ENCODE measurements at regions not wholly inside any gene's neighbourhood (a gene's known extent, or its start where the extent isn't known, plus 50 kb on each side); places are given as distances from the start of the nearest gene placed in this dataset.

DNA sequence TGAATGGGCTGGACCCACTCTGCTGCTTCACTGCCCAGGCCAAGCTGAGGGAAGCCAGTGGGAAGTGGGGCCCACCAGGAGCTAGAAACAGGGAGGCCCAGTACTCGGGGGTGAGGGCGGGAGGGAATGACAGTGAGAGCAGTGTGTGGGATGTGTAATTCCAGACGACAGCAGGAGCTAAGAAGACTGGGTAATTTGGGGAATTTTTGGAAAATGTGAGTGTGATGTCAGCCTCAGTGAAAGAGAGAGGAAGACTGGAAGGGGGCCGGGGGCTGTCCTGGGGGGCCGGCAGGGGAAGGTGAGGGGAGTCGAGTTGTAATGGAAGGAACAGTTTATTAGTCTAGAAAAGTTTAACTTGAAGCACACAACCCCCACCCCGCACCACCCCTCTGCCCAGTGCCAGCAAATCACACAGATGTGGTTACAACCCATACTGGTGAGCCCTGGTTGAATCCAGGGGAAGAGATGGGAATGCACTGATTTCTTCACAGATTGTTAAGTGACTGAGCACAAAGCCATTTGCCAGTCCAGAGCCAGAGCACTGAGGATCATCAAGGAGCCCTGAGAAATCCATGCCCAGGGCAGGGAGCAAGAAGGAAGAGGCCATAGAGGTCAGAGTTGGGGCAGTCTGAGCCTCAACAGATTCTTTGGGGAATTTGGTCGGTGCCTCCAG, 76.7 kb upstream of the PKDCC start:
- DNase-seq = no peak

DNA sequence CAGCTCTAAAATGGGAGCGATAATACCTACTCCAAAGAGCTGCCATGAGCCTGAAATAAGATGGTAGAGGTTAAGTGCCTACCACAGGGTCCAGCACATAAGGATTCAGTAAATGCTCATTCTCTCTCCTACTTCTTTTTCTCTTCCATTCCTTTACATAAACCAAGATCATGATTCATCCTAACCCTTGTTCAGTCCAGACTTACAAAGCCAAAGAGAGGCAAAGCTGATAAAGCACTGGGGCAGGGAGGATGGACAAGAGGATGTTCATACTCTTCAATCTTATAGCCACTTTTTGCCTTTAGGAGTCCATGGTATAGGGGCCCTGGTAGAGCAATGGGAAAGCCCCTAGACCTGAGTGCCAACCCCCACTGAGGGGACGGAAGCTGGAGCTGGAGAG, 75.6 kb upstream of the PKDCC start:
- no peak for DNase-seq

DNA sequence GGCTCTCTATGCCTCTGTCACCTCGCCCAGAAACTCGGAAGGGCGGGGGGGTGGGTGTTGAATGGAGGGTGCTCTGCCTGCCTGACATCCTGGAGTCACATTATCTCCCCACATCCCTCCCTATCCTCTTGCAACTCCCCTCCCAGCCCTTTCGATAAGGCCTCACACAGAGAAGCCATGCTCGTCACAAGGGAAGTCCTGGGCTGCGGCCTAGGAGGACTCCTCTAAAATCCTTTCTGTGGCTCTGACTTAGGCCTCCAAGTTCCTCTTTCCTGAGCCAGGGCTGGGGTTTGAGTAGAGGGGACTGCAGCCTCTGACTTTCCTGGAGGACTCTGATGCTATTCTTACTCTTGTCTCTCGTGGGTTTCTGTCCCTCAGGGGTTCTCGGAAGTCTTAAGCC, 75.0 kb upstream of the PKDCC start:
- DNase-seq = no peak

DNA sequence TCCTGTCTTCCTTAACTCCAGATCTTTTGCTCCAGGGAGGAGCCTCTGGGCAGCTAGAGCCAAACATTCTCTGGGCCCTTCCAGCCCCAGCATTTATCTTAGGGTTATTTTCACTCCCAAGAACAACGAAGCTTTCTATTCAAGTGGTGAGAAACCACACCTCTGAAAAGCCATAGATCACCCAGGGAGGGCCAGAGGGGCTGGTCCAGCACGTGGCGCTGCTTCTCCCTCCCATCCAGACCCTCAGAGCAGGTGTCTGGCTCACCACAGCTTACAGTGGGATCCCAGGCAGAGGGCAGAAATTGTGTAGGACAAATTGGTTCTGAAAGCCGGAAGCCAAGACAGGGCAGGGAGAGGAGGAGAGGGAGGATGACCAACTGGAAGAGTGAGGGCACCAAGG, 74.0 kb upstream of the PKDCC start:
- DNase-seq = no peak

DNA sequence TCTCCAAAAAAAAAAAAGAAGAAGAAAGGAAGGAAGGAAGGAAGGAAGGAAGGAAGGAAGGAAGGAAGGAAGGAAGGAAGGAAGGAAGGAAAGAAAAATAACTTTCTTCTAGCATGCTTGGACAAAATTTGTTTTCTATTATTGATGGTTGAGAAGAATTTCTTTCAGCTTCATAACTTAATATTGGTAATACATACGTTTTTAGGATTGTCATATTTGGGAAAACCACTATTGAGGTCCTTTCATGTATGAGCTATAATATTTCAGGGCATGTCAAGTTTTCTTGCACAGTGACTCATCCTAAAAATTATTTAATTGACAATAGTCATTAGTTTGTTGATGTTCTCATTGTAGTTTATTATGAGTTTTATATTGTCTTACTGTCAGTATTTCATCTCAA, 66.4 kb upstream of the PKDCC start:
- no peak for DNase-seq

- no peak for DNase-seq
Measured at GRCh38 chr2:41985573-41986095, 62.2 kb upstream of the PKDCC start.

DNA sequence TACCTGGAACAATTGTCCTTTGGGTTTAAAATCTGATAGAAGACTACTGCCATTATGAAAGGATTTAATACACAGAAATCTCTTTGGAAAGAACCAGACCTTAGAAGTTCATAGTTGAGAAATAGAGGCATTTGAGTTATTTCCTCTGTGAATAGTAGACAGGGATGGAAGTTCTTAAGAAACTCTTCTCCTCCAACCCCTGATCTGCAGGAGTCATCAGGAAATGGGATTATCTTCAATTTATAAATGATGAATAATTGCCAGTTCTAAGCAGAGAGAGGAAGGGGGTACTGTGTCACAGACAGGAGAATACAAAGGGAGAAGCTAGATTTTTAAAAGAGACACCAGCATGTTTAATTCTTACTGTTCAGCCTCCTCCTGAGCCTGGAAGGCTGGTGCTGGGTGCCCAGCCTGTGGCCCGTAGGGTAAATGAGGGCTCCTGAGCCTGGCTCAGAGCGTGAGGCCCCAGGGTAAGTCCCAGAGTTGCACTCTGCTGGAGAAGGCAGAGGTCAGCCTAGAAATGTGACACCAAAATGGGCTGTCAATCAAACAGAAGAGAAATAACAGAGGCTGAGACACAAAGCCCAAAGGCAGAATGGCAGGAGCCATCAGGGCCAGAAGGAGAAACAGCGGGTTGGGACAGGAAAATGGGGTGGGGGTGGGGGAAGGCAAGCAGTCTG, 58.2 kb upstream of the PKDCC start:
- no peak for DNase-seq

- DNase-seq = no peak
Measured at GRCh38 chr2:41990245-41990644, 57.6 kb upstream of the PKDCC start.

- DNase-seq = no peak
Measured at GRCh38 chr2:41990688-41991087, 57.1 kb upstream of the PKDCC start.

DNA sequence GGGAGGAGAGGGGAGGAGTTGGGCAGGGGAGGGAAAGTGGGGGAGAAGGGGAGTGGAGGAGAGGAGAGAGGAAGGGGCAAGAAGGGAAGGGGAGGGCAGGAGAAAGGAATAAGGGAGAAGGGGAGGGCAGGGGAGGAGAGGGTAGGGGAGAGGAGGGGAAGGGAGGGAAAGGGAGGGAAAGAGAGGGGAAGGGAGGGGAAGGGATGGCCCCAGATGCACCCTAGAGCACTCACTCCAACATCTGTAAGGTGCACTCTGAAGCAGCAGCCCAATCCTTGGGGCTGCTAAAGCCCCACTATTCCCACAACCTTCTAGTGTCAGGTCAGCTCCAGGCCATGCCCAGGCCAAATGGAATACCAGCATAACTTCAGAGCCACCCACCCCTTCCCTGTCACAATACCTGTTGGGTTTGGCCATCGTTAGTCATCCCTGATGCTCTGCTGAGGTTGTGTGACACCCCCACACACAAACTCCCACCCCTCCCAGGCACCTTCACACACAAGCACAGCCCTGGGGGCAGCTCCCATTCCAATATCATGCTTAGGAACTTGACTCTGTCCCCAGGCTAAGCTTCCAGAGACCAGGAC, 55.7 kb upstream of the PKDCC start:
- DNase-seq = no peak

DNA sequence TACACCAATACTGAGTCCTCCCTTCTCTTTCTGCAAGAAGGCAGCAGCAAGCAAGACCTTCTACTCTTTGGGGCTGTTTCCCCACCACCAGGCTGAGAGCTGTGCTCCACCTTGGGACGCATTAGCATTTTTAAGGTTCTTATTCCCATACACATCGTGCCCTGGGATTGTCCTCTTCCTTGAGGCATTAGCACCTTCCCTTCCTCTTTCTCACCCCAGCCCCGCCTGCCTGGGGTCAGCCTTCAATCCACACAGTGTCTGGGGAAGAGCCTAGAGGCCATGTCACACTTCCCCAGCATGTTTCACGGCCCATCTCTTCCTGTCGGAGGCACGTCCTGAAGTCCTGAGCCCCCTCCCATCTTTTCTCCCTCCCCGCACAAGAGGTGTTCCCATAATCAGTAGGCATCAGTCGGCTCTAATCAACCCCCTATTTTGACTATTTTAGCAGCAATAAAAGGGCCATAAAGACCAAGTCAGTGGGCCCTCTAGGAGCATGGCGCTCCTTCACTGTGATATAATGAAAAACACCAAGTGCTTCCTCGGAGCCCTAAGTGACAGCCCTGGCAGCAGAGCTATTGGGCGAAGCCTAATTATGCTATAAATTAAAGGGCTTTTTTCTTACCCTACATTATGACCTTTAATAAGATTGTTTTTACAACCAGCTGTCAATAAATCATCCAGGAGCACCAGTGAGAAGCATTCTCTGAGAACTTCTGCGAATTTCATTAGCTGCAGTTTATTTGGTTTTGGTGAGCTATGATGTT, 55.0 kb upstream of the PKDCC start:
- no peak for DNase-seq

GRCh38 chr2:41993435-41993925, 54.3 kb upstream of the PKDCC start:
- no peak for DNase-seq

DNA sequence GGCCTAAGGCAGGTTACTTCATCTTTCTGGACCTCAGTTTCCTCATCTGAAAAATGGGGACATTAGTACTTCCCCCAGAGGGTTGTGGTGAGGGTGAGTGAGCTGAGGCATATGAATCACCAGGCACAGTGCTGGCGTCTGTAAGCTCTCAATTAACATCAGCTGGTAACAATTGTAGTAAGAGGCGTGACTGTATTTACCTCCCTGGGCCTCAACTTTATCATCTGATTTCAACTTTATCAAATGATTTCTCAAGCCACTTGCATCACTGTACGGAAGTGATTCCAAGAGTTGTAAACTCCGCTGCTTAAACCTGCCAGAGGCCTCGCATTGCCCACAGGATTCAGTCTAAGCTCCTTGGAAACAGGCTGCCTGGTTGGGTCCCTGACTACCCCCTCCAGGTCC, 53.6 kb upstream of the PKDCC start:
- DNase-seq = no peak

DNA sequence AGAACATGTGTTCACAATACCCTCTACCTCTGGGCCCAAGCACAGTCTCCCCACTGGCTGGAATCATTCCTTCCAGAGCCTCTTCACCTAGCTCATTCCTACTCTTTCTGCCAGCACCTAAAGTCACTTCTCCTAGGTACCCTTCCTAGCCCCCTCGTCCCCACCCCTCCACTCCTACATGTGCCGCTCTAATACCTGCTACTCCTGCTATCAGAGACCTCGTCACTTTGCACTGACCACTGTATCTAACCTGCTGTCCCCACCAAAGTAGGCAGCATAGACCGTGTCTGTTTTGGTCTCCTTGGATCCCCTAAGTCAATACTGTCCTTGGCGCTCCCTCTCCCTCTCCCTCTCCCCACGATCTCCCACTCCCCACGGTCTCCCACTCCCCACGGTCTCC, 53.2 kb upstream of the PKDCC start:
- DNase-seq = no peak

DNA sequence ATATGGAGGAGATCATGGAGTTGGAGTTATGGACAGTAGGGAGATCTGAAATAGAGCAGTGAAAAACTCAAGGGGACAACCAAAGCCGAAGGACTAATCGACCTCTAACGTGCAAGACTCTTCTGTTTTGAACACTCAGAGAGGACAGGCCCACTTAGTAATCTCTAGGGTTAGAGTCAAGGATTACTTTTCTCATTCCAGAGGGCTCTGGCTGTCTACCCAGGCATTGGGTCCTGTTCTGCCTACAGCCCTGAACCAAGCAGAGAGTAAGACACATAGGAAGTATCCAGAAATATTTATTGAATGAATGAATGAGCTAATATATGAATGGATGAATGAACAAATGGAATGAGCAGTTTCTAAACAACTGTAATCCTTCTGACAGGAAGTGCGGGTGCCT, 50.3 kb upstream of the PKDCC start:
- DNase-seq = no peak

Measured in amniotic stem cell (primary cell).